ENCODE measurements at regions not wholly inside any gene's neighbourhood (a gene's known extent, or its start where the extent isn't known, plus 50 kb on each side); places are given as distances from the start of the nearest gene placed in this dataset.
"Not testable (repeated sequence)": the region's sequence is repeated elsewhere in the genome, so short reads cannot be mapped to it uniquely, and the experiment has no call there.

- Mint-ChIP-seq H3K27me3 (no peaks in the 10 kb centered on the region), H3K4me3 (no peak overlapping the region), H3K9me3 (peaks cover 17% of the 10 kb centered on the region), H3K36me3 (ENCODE audit: low read depth) (peaks cover 3% of the 10 kb centered on the region), H3K27ac (no peak overlapping the region), H3K4me1 (no peaks in the 10 kb centered on the region)
- ChIA-PET CTCF (no interaction called here), POLR2A (no interaction called here)
- no peak for DNase-seq
Measured at GRCh38 chrY:18951019-18951418, 177.5 kb upstream of the HSFY2 start.

- POLR2A ChIA-PET, result no interaction called here
Measured at GRCh38 chrY:18936831-18937230, 163.3 kb upstream of the HSFY2 start.

GRCh38 chrY:18919256-18919655 lies 145.7 kb upstream of the HSFY2 start:
- H3K4me1 Mint-ChIP-seq, result no peaks in the 10 kb centered on the region
- no peaks in the 10 kb centered on the region for H3K36me3 Mint-ChIP-seq (ENCODE audit: low read depth)
- H3K9me3 Mint-ChIP-seq, result no peaks in the 10 kb centered on the region
- no peak for DNase-seq
- no peak overlapping the region for H3K27ac Mint-ChIP-seq
- H3K27me3 Mint-ChIP-seq, result no peaks in the 10 kb centered on the region
- no peak overlapping the region for H3K4me3 Mint-ChIP-seq
- CTCF ChIA-PET, result no interaction called here
- POLR2A ChIA-PET, result no interaction called here

More at GRCh38 chrY:18936831-18937230, 163.3 kb upstream of the HSFY2 start:
- Mint-ChIP-seq H3K27me3 (no peaks in the 10 kb centered on the region), H3K27ac (no peak overlapping the region), H3K36me3 (ENCODE audit: low read depth) (no peaks in the 10 kb centered on the region), H3K9me3 (no peaks in the 10 kb centered on the region), H3K4me1 (no peaks in the 10 kb centered on the region), H3K4me3 (no peak overlapping the region)
- CTCF ChIA-PET, result no interaction called here
- no peak for DNase-seq

- H3K4me3 Mint-ChIP-seq, result no peak overlapping the region
- POLR2A ChIA-PET, result no interaction called here
Measured at GRCh38 chrY:18912846-18913245, 139.3 kb upstream of the HSFY2 start.

GRCh38 chrY:18909846-18910245 lies 136.3 kb upstream of the HSFY2 start:
- no peaks in the 10 kb centered on the region for H3K4me1 Mint-ChIP-seq
- H3K36me3 Mint-ChIP-seq (ENCODE audit: low read depth), result no peaks in the 10 kb centered on the region
- H3K27me3 Mint-ChIP-seq, result no peaks in the 10 kb centered on the region
- H3K27ac Mint-ChIP-seq, result no peak overlapping the region
- ChIA-PET POLR2A (no interaction called here), CTCF (no interaction called here)
- H3K9me3 Mint-ChIP-seq, result no peaks in the 10 kb centered on the region
- no peak for DNase-seq
- H3K4me3 Mint-ChIP-seq, result no peak overlapping the region

More at GRCh38 chrY:18912846-18913245, 139.3 kb upstream of the HSFY2 start:
- DNase-seq, result no peak
- H3K9me3 Mint-ChIP-seq, result no peaks in the 10 kb centered on the region
- H3K4me1 Mint-ChIP-seq, result no peaks in the 10 kb centered on the region
- no peaks in the 10 kb centered on the region for H3K36me3 Mint-ChIP-seq (ENCODE audit: low read depth)
- H3K27ac Mint-ChIP-seq, result no peak overlapping the region
- H3K27me3 Mint-ChIP-seq, result no peaks in the 10 kb centered on the region
- CTCF ChIA-PET, result no interaction called here

GRCh38 chrY:18906198-18906597 lies 132.7 kb upstream of the HSFY2 start:
- H3K4me3 Mint-ChIP-seq; H3K36me3 Mint-ChIP-seq (ENCODE audit: low read depth); H3K4me1 Mint-ChIP-seq; POLR2A ChIA-PET; DNase-seq; H3K9me3 Mint-ChIP-seq; CTCF ChIA-PET; H3K27ac Mint-ChIP-seq; H3K27me3 Mint-ChIP-seq: not testable (repeated sequence)

GRCh38 chrY:18904296-18904695 lies 130.8 kb upstream of the HSFY2 start:
- Mint-ChIP-seq H3K4me3 (no peak overlapping the region), H3K27me3 (no peaks in the 10 kb centered on the region), H3K36me3 (ENCODE audit: low read depth) (no peaks in the 10 kb centered on the region), H3K4me1 (no peaks in the 10 kb centered on the region), H3K9me3 (no peaks in the 10 kb centered on the region), H3K27ac (no peak overlapping the region)
- DNase-seq, result no peak
- POLR2A ChIA-PET, result no interaction called here
- CTCF ChIA-PET, result no interaction called here

- no peak for DNase-seq
- ChIA-PET POLR2A (no interaction called here), CTCF (no interaction called here)
- H3K4me1 Mint-ChIP-seq, result no peaks in the 10 kb centered on the region
- no peaks in the 10 kb centered on the region for H3K27me3 Mint-ChIP-seq
- no peaks in the 10 kb centered on the region for H3K9me3 Mint-ChIP-seq
- no peak overlapping the region for H3K4me3 Mint-ChIP-seq
- H3K27ac Mint-ChIP-seq, result no peak overlapping the region
- no peaks in the 10 kb centered on the region for H3K36me3 Mint-ChIP-seq (ENCODE audit: low read depth)
Measured at GRCh38 chrY:18891994-18892393, 118.5 kb upstream of the HSFY2 start.

- H3K36me3 Mint-ChIP-seq (ENCODE audit: low read depth), result no peaks in the 10 kb centered on the region
- no peak overlapping the region for H3K4me3 Mint-ChIP-seq
- H3K9me3 Mint-ChIP-seq, result no peaks in the 10 kb centered on the region
- no peaks in the 10 kb centered on the region for H3K27me3 Mint-ChIP-seq
- DNase-seq, result no peak
- ChIA-PET CTCF (no interaction called here), POLR2A (no interaction called here)
- H3K27ac Mint-ChIP-seq, result no peak overlapping the region
- no peaks in the 10 kb centered on the region for H3K4me1 Mint-ChIP-seq
Measured at GRCh38 chrY:18889548-18889947, 116.0 kb upstream of the HSFY2 start.

- ChIA-PET POLR2A (no interaction called here), CTCF (no interaction called here)
- no peak for DNase-seq
- H3K9me3 Mint-ChIP-seq, result no peaks in the 10 kb centered on the region
- H3K36me3 Mint-ChIP-seq (ENCODE audit: low read depth), result no peaks in the 10 kb centered on the region
- H3K27me3 Mint-ChIP-seq, result no peaks in the 10 kb centered on the region
- H3K4me3 Mint-ChIP-seq, result no peak overlapping the region
- H3K4me1 Mint-ChIP-seq, result no peaks in the 10 kb centered on the region
- H3K27ac Mint-ChIP-seq, result no peak overlapping the region
Measured at GRCh38 chrY:18884748-18885147, 111.2 kb upstream of the HSFY2 start.

GRCh38 chrY:18869145-18869544 lies 95.6 kb upstream of the HSFY2 start:
- H3K27me3 Mint-ChIP-seq; DNase-seq; CTCF ChIA-PET; H3K36me3 Mint-ChIP-seq (ENCODE audit: low read depth); H3K9me3 Mint-ChIP-seq; H3K4me3 Mint-ChIP-seq; H3K27ac Mint-ChIP-seq; POLR2A ChIA-PET; H3K4me1 Mint-ChIP-seq: not testable (repeated sequence)

GRCh38 chrY:18866887-18867551 lies 93.5 kb upstream of the HSFY2 start:
- CTCF ChIA-PET; H3K36me3 Mint-ChIP-seq (ENCODE audit: low read depth); POLR2A ChIA-PET; H3K27ac Mint-ChIP-seq; H3K27me3 Mint-ChIP-seq; H3K4me1 Mint-ChIP-seq; H3K4me3 Mint-ChIP-seq; DNase-seq; H3K9me3 Mint-ChIP-seq: not testable (repeated sequence)

- DNase-seq; H3K4me3 Mint-ChIP-seq; H3K27ac Mint-ChIP-seq; H3K36me3 Mint-ChIP-seq (ENCODE audit: low read depth); H3K4me1 Mint-ChIP-seq; CTCF ChIA-PET; POLR2A ChIA-PET; H3K9me3 Mint-ChIP-seq; H3K27me3 Mint-ChIP-seq: not testable (repeated sequence)
Measured at GRCh38 chrY:18860856-18861255, 87.3 kb upstream of the HSFY2 start.

GRCh38 chrY:18858484-18859191 lies 85.1 kb upstream of the HSFY2 start:
- H3K4me1 Mint-ChIP-seq; H3K4me3 Mint-ChIP-seq; CTCF ChIA-PET; H3K36me3 Mint-ChIP-seq (ENCODE audit: low read depth); H3K27ac Mint-ChIP-seq; POLR2A ChIA-PET; H3K27me3 Mint-ChIP-seq; H3K9me3 Mint-ChIP-seq; DNase-seq: not testable (repeated sequence)

Data from activated CD4-positive, alpha-beta T cell treated with anti-CD3 and anti-CD28 coated beads, Interleukin-2, amount 10 ng/mL, durations not matched to agents 7 days and 5 days (primary cell).